HEK293 (cell line): ENCODE measurements at regions not wholly inside any gene's neighbourhood (a gene's known extent, or its start where the extent isn't known, plus 50 kb on each side); places are given as distances from the start of the nearest gene placed in this dataset.

Source experiments
- CTCF ChIA-PET: fragments of 350-600 bp; formaldehyde crosslinking; extraction: SDS; loops from one replicate; lab custom pipeline; 2021; ENCODE audit warnings: antibody characterized with exemption; lab: Yijun Ruan, JAX
- POLR2A ChIA-PET: fragments of 300-600 bp; formaldehyde crosslinking; extraction: SDS; loops from one replicate; lab custom pipeline; 2020; ENCODE audit warnings: antibody characterized with exemption, inconsistent platforms; lab: Yijun Ruan, JAX
- H3K27ac ChIP-seq: fragments of 200-500 bp; sonication (Bioruptor generic); 2 replicates; pipeline ENCODE4 v1.5.1; 2014; ENCODE audit warnings: low read depth, low read length, control low read depth, inconsistent platforms; ENCODE audit errors: extremely low read depth
- H3K36me3 ChIP-seq, 2 experiments: fragments of 200-500 bp in 1 of 2; sonication (Bioruptor generic) in 1 of 2; 1 replicate in 1 of 2; 2 replicates in 1 of 2; pipeline ENCODE4 v1.5.1; 2014 to 2017; ENCODE audit warnings: inconsistent platforms in 2 of 2, low read length in 2 of 2; ENCODE audit not compliant: control insufficient read depth in 2 of 2, insufficient read depth in 1 of 2
- H3K4me1 ChIP-seq: fragments of 200-500 bp; sonication (Bioruptor generic); 2 replicates; pipeline ENCODE4 v1.5.1; 2014; ENCODE audit warnings: mild to moderate bottlenecking, low read length, inconsistent platforms; ENCODE audit not compliant: control insufficient read depth, insufficient read depth
- H3K4me3 ChIP-seq: 2 replicates; pipeline ENCODE4 v1.5.1; 2011; ENCODE audit warnings: low read depth, mild to moderate bottlenecking, control low read depth, low read length, moderate library complexity
- H3K9me3 ChIP-seq: fragments of 200-500 bp; sonication (Bioruptor generic); 2 replicates; pipeline ENCODE4 v1.5.1; 2014; ENCODE audit warnings: low read depth, low read length, inconsistent platforms; ENCODE audit not compliant: control insufficient read depth, insufficient read depth
- ZBTB26 ChIP-seq: fragments of 450-650 bp; formaldehyde crosslinking; optimal IDR thresholded peaks from 2 replicates; pipeline ENCODE3; 2016; ENCODE audit warnings: missing biosample characterization, mild to moderate bottlenecking, missing genetic modification characterization
- ZBTB48 ChIP-seq: fragments of 450-650 bp; formaldehyde crosslinking; IDR thresholded peaks from 2 replicates; pipeline ENCODE4 v1.5.1; 2016; ENCODE audit warnings: missing biosample characterization, missing genetic modification characterization
- ZNF121 ChIP-seq: fragments of 450-650 bp; formaldehyde crosslinking; IDR thresholded peaks from 2 replicates; pipeline ENCODE4 v1.5.1; 2016; ENCODE audit warnings: missing biosample characterization, missing genetic modification characterization
- ZNF280C ChIP-seq: fragments of 450-650 bp; formaldehyde crosslinking; IDR thresholded peaks from 2 replicates; pipeline ENCODE4 v1.5.1; 2016; ENCODE audit warnings: missing biosample characterization, missing genetic modification characterization
- ZNF335 ChIP-seq: fragments of 450-650 bp; formaldehyde crosslinking; conservative IDR thresholded peaks from 2 replicates; pipeline ENCODE4 v1.5.1; 2016; ENCODE audit warnings: missing biosample characterization, missing genetic modification characterization
- ZNF391 ChIP-seq: fragments of 450-650 bp; formaldehyde crosslinking; IDR thresholded peaks from 2 replicates; pipeline ENCODE4 v1.5.1; 2016; ENCODE audit warnings: low read depth, missing biosample characterization, missing genetic modification characterization, borderline replicate concordance
- ZNF510 ChIP-seq: fragments of 450-650 bp; formaldehyde crosslinking; IDR thresholded peaks from 2 replicates; pipeline ENCODE4 v1.5.1; 2018; ENCODE audit warnings: mild to moderate bottlenecking, missing genetic modification characterization, missing biosample characterization; ENCODE audit not compliant: insufficient replicate concordance
- ZNF639 ChIP-seq: fragments of 450-650 bp; formaldehyde crosslinking; IDR thresholded peaks from 2 replicates; pipeline ENCODE4 v1.5.1; 2016; ENCODE audit warnings: missing biosample characterization, missing genetic modification characterization
- ZSCAN4 ChIP-seq: fragments of 450-650 bp; formaldehyde crosslinking; IDR thresholded peaks from 2 replicates; pipeline ENCODE4 v1.5.1; 2017; ENCODE audit warnings: missing biosample characterization, missing genetic modification characterization
- TF ChIP-seq, protein P1 (sequence below): fragments of 450-650 bp; formaldehyde crosslinking; IDR thresholded peaks from 2 replicates; pipeline ENCODE4 v1.5.1; 2016; ENCODE audit warnings: missing biosample characterization, missing genetic modification characterization, borderline replicate concordance
- TF ChIP-seq, protein P2 (sequence below): fragments of 450-650 bp; formaldehyde crosslinking; IDR thresholded peaks from 2 replicates; pipeline ENCODE4; 2016; ENCODE audit warnings: missing biosample characterization, missing genetic modification characterization

DNA sequence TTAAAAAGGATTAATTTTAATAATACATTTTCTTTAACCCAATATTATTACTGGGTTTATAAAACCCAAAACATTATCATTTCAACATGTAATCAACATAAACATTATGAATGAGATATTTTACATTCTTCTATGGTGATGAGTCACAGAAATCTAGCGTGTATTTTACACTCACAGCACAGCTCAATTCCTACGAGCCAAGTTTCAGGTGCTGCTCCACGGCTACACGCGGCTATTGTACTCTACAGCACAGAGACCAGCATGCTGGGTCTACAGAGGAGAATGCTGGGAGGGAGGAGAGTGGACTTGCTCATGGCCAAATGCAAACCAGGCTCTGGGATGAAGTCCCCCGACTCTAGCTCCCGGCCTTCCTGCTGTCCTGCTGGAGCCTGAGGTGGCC lies 72.0 kb upstream of the LMO1 start (continued):
- TF ChIP-seq, protein P1, sequence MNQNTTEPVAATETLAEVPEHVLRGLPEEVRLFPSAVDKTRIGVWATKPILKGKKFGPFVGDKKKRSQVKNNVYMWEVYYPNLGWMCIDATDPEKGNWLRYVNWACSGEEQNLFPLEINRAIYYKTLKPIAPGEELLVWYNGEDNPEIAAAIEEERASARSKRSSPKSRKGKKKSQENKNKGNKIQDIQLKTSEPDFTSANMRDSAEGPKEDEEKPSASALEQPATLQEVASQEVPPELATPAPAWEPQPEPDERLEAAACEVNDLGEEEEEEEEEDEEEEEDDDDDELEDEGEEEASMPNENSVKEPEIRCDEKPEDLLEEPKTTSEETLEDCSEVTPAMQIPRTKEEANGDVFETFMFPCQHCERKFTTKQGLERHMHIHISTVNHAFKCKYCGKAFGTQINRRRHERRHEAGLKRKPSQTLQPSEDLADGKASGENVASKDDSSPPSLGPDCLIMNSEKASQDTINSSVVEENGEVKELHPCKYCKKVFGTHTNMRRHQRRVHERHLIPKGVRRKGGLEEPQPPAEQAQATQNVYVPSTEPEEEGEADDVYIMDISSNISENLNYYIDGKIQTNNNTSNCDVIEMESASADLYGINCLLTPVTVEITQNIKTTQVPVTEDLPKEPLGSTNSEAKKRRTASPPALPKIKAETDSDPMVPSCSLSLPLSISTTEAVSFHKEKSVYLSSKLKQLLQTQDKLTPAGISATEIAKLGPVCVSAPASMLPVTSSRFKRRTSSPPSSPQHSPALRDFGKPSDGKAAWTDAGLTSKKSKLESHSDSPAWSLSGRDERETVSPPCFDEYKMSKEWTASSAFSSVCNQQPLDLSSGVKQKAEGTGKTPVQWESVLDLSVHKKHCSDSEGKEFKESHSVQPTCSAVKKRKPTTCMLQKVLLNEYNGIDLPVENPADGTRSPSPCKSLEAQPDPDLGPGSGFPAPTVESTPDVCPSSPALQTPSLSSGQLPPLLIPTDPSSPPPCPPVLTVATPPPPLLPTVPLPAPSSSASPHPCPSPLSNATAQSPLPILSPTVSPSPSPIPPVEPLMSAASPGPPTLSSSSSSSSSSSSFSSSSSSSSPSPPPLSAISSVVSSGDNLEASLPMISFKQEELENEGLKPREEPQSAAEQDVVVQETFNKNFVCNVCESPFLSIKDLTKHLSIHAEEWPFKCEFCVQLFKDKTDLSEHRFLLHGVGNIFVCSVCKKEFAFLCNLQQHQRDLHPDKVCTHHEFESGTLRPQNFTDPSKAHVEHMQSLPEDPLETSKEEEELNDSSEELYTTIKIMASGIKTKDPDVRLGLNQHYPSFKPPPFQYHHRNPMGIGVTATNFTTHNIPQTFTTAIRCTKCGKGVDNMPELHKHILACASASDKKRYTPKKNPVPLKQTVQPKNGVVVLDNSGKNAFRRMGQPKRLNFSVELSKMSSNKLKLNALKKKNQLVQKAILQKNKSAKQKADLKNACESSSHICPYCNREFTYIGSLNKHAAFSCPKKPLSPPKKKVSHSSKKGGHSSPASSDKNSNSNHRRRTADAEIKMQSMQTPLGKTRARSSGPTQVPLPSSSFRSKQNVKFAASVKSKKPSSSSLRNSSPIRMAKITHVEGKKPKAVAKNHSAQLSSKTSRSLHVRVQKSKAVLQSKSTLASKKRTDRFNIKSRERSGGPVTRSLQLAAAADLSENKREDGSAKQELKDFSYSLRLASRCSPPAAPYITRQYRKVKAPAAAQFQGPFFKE (tag by site-specific recombination), result no peak
- TF ChIP-seq ZSCAN4 (tag by site-specific recombination), result no peak
- TF ChIP-seq, protein P2, sequence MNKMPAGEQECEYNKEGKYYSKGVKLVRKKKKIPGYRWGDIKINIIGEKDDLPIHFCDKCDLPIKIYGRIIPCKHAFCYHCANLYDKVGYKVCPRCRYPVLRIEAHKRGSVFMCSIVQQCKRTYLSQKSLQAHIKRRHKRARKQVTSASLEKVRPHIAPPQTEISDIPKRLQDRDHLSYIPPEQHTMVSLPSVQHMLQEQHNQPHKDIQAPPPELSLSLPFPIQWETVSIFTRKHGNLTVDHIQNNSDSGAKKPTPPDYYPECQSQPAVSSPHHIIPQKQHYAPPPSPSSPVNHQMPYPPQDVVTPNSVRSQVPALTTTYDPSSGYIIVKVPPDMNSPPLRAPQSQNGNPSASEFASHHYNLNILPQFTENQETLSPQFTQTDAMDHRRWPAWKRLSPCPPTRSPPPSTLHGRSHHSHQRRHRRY, result no peak
- no peak for TF ChIP-seq ZNF639
- TF ChIP-seq ZBTB26 (tag by site-specific recombination), result no peak
- TF ChIP-seq ZBTB48 (tag by site-specific recombination), result no peak
- no peak for TF ChIP-seq ZNF280C

DNA sequence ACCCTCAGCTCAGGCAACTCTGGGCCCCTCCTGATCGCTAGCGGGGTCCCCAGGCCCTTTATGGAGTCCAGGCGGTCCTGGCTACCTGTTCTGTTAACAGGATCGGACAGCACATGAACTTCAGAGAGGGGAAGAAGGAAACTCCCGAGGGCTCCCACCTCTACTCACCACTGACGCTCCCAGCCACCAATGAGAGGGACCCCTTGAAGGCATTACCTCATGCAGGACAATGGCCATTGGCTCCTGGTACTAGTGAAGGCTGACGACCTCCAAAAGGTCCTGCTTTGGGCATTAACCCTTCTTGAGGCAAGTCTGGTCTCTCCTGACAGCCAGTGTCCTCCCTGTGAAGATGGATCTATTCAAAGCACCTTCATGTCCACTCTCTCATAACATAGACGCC lies 71.5 kb upstream of the LMO1 start:
- H3K4me1 ChIP-seq, result no peaks in the 10 kb centered on the region

More for the DNA sequence above, 71.5 kb upstream of the LMO1 start:
- H3K27ac ChIP-seq, result no peak overlapping the region
- H3K36me3 ChIP-seq, result no peaks in the 10 kb centered on the region
- TF ChIP-seq ZNF391 (no peak), ZNF510 (tag by site-specific recombination) (no peak), ZNF121 (tag by site-specific recombination) (no peak), ZNF335 (tag by site-specific recombination) (no peak)
- no peaks in the 10 kb centered on the region for H3K9me3 ChIP-seq
- ChIA-PET POLR2A (no interaction called here), CTCF (interaction anchor here (0.9 kb wide), 1 partner anchor 217 kb away, joined by 3 read pairs; no protein-coding TSS in a partner anchor)
- H3K4me3 ChIP-seq, result no peak overlapping the region
